ENCODE measurements at regions not wholly inside any gene's neighbourhood (a gene's known extent, or its start where the extent isn't known, plus 50 kb on each side); places are given as distances from the start of the nearest gene placed in this dataset.

DNA sequence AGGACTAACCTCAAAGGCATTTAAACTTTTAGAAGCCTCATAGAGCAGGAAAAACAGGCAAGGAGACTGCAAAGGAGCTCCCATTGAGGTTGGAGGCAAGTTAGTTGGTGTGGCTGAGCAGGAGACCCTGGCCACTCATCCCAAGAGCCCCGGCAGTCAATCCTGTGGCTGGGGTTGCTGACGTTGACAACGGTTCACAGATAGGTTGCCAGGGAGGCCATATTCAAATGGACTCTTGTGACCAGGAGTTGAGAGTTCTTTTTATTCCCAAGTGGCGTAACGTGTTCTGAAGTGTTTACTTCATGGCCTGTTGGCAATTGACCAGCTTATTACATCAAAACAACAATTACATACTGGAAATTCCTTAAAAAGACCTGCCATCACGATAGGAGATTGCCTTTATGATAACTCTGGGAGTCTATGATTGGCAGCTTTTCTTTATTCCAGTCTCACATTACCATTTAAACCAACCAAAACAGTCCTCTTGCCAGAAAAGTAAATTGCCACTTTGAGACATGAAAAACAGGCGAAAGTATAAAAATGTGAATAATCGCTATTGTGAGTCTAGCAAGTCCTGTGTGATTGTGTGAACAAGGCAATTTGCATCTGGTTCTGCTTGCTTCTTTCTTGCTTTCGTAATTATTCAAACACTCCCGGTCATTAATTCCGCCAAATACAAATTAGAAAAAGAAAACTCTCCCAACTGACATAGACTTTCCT lies 394.9 kb downstream of the MED10 start:
- Histone ChIP-seq H3K27me3 (replicated peaks; ENCODE audit: insufficient read depth, low read depth, low read length, poor library complexity) (no peaks in the 10 kb centered on the region), H3K27ac (ENCODE audit: low read depth, low read length, poor library complexity, severe bottlenecking) (no peak overlapping the region), H3K4me1 (ENCODE audit: insufficient read depth, low read length, poor library complexity, severe bottlenecking) (no peaks in the 10 kb centered on the region), H3K36me3 (ENCODE audit: insufficient read depth, low read length, poor library complexity, severe bottlenecking) (no peaks in the 10 kb centered on the region), H3K4me3 (ENCODE audit: low read depth, low read length, poor library complexity, severe bottlenecking) (no peak overlapping the region), H3K9me3 (ENCODE audit: low read depth, low read length, poor library complexity, severe bottlenecking) (no peaks in the 10 kb centered on the region)
- TF ChIP-seq, protein P1, sequence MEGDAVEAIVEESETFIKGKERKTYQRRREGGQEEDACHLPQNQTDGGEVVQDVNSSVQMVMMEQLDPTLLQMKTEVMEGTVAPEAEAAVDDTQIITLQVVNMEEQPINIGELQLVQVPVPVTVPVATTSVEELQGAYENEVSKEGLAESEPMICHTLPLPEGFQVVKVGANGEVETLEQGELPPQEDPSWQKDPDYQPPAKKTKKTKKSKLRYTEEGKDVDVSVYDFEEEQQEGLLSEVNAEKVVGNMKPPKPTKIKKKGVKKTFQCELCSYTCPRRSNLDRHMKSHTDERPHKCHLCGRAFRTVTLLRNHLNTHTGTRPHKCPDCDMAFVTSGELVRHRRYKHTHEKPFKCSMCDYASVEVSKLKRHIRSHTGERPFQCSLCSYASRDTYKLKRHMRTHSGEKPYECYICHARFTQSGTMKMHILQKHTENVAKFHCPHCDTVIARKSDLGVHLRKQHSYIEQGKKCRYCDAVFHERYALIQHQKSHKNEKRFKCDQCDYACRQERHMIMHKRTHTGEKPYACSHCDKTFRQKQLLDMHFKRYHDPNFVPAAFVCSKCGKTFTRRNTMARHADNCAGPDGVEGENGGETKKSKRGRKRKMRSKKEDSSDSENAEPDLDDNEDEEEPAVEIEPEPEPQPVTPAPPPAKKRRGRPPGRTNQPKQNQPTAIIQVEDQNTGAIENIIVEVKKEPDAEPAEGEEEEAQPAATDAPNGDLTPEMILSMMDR (conservative IDR thresholded peaks at IDR 0.05; ENCODE audit: low read depth, low read length), result no peak
- TF ChIP-seq EZH2 (IDR thresholded peaks at IDR 0.05; ENCODE audit: borderline replicate concordance, low read depth, low read length, poor library complexity, severe bottlenecking), result no peak
- DNase-seq (ENCODE audit: low spot score), result no peak
- intact Hi-C loops (cut with micrococcal nuclease; ENCODE audit: unreplicated experiment), result no loop called here
- ChIA-PET POLR2A (ENCODE audit: low non-redundant PET) (no interaction called here), CTCF (no interaction called here)
- no TSS peak for BruUV-seq (replicated peaks)

DNA sequence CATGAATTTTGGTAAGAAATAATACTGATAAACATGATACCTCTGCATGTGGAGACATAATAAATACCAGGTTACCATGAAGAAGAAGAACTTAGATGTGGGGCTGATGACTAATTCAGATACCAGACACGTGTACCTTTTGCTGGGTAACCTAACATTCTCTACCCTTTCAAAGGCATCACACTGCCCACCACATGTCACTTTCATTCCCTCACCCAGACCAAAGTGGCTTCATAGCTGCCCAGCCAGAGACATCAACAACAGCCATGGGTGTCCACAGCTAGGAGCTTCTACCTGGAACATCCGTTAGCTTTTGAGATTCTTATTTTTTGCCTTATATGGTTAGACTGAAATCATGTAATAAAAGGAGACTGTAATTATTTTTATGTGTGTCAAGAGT lies 396.8 kb downstream of the MED10 start:
- H3K27me3 ChIP-seq (replicated peaks; ENCODE audit: insufficient read depth, low read depth, low read length, poor library complexity), result no peaks in the 10 kb centered on the region
- ChIA-PET POLR2A (ENCODE audit: low non-redundant PET) (no interaction called here), CTCF (no interaction called here)
- BruUV-seq (replicated peaks), result no TSS peak
- H3K36me3 ChIP-seq (ENCODE audit: insufficient read depth, low read length, poor library complexity, severe bottlenecking), result no peaks in the 10 kb centered on the region
- no peak overlapping the region for H3K27ac ChIP-seq (ENCODE audit: low read depth, low read length, poor library complexity, severe bottlenecking)
- no peak overlapping the region for H3K4me3 ChIP-seq (ENCODE audit: low read depth, low read length, poor library complexity, severe bottlenecking)
- H3K9me3 ChIP-seq (ENCODE audit: low read depth, low read length, poor library complexity, severe bottlenecking), result no peaks in the 10 kb centered on the region
- no peaks in the 10 kb centered on the region for H3K4me1 ChIP-seq (ENCODE audit: insufficient read depth, low read length, poor library complexity, severe bottlenecking)
- DNase-seq (ENCODE audit: low spot score), result no peak
- intact Hi-C loops (cut with micrococcal nuclease; ENCODE audit: unreplicated experiment), result no loop called here
- TF ChIP-seq, protein P1 (conservative IDR thresholded peaks at IDR 0.05; ENCODE audit: low read depth, low read length), result no peak
- no peak for TF ChIP-seq EZH2 (IDR thresholded peaks at IDR 0.05; ENCODE audit: borderline replicate concordance, low read depth, low read length, poor library complexity, severe bottlenecking)

DNA sequence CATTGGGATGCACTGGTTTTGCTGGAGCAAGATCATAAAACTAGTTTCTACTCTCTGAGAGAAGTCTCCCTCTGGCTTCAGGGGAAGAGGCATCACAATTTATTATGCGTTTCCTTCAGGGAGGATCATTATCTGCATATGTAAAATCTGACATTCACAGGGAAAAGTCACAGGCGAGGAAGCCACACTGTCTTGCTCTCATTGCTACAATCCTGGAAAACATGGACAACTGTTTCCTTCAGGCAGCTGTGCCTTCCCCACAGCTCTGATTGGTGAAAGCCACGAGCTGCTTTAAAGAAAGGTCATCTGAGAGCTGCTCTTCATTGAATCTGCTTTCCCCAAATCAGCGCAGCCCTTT lies 397.8 kb downstream of the MED10 start:
- no TSS peak for BruUV-seq (replicated peaks)
- intact Hi-C loops (cut with micrococcal nuclease; ENCODE audit: unreplicated experiment), result no loop called here
- no peak for TF ChIP-seq EZH2 (IDR thresholded peaks at IDR 0.05; ENCODE audit: borderline replicate concordance, low read depth, low read length, poor library complexity, severe bottlenecking)
- TF ChIP-seq, protein P1 (conservative IDR thresholded peaks at IDR 0.05; ENCODE audit: low read depth, low read length), result no peak
- ChIA-PET POLR2A (ENCODE audit: low non-redundant PET) (no interaction called here), CTCF (no interaction called here)
- Histone ChIP-seq H3K27ac (ENCODE audit: low read depth, low read length, poor library complexity, severe bottlenecking) (no peak overlapping the region), H3K27me3 (replicated peaks; ENCODE audit: insufficient read depth, low read depth, low read length, poor library complexity) (no peaks in the 10 kb centered on the region), H3K9me3 (ENCODE audit: low read depth, low read length, poor library complexity, severe bottlenecking) (no peaks in the 10 kb centered on the region), H3K4me1 (ENCODE audit: insufficient read depth, low read length, poor library complexity, severe bottlenecking) (no peaks in the 10 kb centered on the region), H3K36me3 (ENCODE audit: insufficient read depth, low read length, poor library complexity, severe bottlenecking) (no peaks in the 10 kb centered on the region), H3K4me3 (ENCODE audit: low read depth, low read length, poor library complexity, severe bottlenecking) (no peak overlapping the region)
- no peak for DNase-seq (ENCODE audit: low spot score)
